ENCODE measurements at regions not wholly inside any gene's neighbourhood (a gene's known extent, or its start where the extent isn't known, plus 50 kb on each side); places are given as distances from the start of the nearest gene placed in this dataset.
"Not testable (repeated sequence)": the region's sequence is repeated elsewhere in the genome, so short reads cannot be mapped to it uniquely, and the experiment has no call there.

- not testable (repeated sequence) for DNase-seq (ENCODE audit: low read depth)
Observed at GRCh38 chr1:228953808-228954207, 218.5 kb downstream of the RHOU start.

GRCh38 chr1:228955691-228956090, 220.4 kb downstream of the RHOU start:
- peak; percentile 3 for DNase-seq (ENCODE audit: low read depth)
- Histone ChIP-seq H3K27me3 (replicated peaks; ENCODE audit: control insufficient read depth, insufficient read depth, low read length) (no peaks in the 10 kb centered on the region), H3K36me3 (ENCODE audit: control insufficient read depth, insufficient read depth, low read length, severe bottlenecking) (no peaks in the 10 kb centered on the region), H3K4me3 (ENCODE audit: low read length) (no peak overlapping the region), H3K4me1 (ENCODE audit: control insufficient read depth, insufficient read depth, low read length) (peaks cover 8% of the 10 kb centered on the region), H3K9ac (ENCODE audit: low read length) (no peak overlapping the region), H3K9me3 (ENCODE audit: control insufficient read depth, low read length) (peaks cover 7% of the 10 kb centered on the region)

More at GRCh38 chr1:228953808-228954207, 218.5 kb downstream of the RHOU start:
- peaks cover 12% of the 10 kb centered on the region for H3K4me1 ChIP-seq (ENCODE audit: control insufficient read depth, insufficient read depth, low read length)
- not testable (repeated sequence) for H3K9ac ChIP-seq (ENCODE audit: low read length); H3K9me3 ChIP-seq (ENCODE audit: control insufficient read depth, low read length); H3K27me3 ChIP-seq (replicated peaks; ENCODE audit: control insufficient read depth, insufficient read depth, low read length); H3K36me3 ChIP-seq (ENCODE audit: control insufficient read depth, insufficient read depth, low read length, severe bottlenecking); H3K4me3 ChIP-seq (ENCODE audit: low read length)

- Histone ChIP-seq H3K9me3 (ENCODE audit: control insufficient read depth, low read length) (peaks cover 7% of the 10 kb centered on the region), H3K4me3 (ENCODE audit: low read length) (no peak overlapping the region), H3K36me3 (ENCODE audit: control insufficient read depth, insufficient read depth, low read length, severe bottlenecking) (no peaks in the 10 kb centered on the region), H3K4me1 (ENCODE audit: control insufficient read depth, insufficient read depth, low read length) (peaks cover 8% of the 10 kb centered on the region), H3K27me3 (replicated peaks; ENCODE audit: control insufficient read depth, insufficient read depth, low read length) (no peaks in the 10 kb centered on the region), H3K9ac (ENCODE audit: low read length) (no peak overlapping the region)
- DNase-seq (ENCODE audit: low read depth): no peak
Observed at GRCh38 chr1:228956864-228957263, 221.6 kb downstream of the RHOU start.

- Histone ChIP-seq H3K36me3 (ENCODE audit: control insufficient read depth, insufficient read depth, low read length, severe bottlenecking) (no peaks in the 10 kb centered on the region), H3K9ac (ENCODE audit: low read length) (no peak overlapping the region), H3K4me1 (ENCODE audit: control insufficient read depth, insufficient read depth, low read length) (peaks cover 8% of the 10 kb centered on the region), H3K4me3 (ENCODE audit: low read length) (no peak overlapping the region), H3K27me3 (replicated peaks; ENCODE audit: control insufficient read depth, insufficient read depth, low read length) (no peaks in the 10 kb centered on the region), H3K9me3 (ENCODE audit: control insufficient read depth, low read length) (peaks cover 7% of the 10 kb centered on the region)
- DNase-seq (ENCODE audit: low read depth): no peak
Observed at GRCh38 chr1:228957535-228957934, 222.3 kb downstream of the RHOU start.

GRCh38 chr1:228958121-228958520, 222.8 kb downstream of the RHOU start:
- no peak overlapping the region for H3K4me3 ChIP-seq (ENCODE audit: low read length)

GRCh38 chr1:228958741-228959140, 223.5 kb downstream of the RHOU start:
- no peak for DNase-seq (ENCODE audit: low read depth)
- no peak overlapping the region for H3K9ac ChIP-seq (ENCODE audit: low read length)
- no peak overlapping the region for H3K4me3 ChIP-seq (ENCODE audit: low read length)
- peaks cover 12% of the 10 kb centered on the region for H3K4me1 ChIP-seq (ENCODE audit: control insufficient read depth, insufficient read depth, low read length)
- H3K27me3 ChIP-seq (replicated peaks; ENCODE audit: control insufficient read depth, insufficient read depth, low read length): no peaks in the 10 kb centered on the region
- no peaks in the 10 kb centered on the region for H3K36me3 ChIP-seq (ENCODE audit: control insufficient read depth, insufficient read depth, low read length, severe bottlenecking)
- H3K9me3 ChIP-seq (ENCODE audit: control insufficient read depth, low read length): peaks cover 7% of the 10 kb centered on the region

More at GRCh38 chr1:228958121-228958520, 222.8 kb downstream of the RHOU start:
- H3K4me1 ChIP-seq (ENCODE audit: control insufficient read depth, insufficient read depth, low read length): peaks cover 8% of the 10 kb centered on the region
- no peak for DNase-seq (ENCODE audit: low read depth)
- H3K9ac ChIP-seq (ENCODE audit: low read length): no peak overlapping the region
- H3K36me3 ChIP-seq (ENCODE audit: control insufficient read depth, insufficient read depth, low read length, severe bottlenecking): no peaks in the 10 kb centered on the region
- peaks cover 7% of the 10 kb centered on the region for H3K9me3 ChIP-seq (ENCODE audit: control insufficient read depth, low read length)
- H3K27me3 ChIP-seq (replicated peaks; ENCODE audit: control insufficient read depth, insufficient read depth, low read length): no peaks in the 10 kb centered on the region

- H3K9ac ChIP-seq (ENCODE audit: low read length): no peak overlapping the region
- no peaks in the 10 kb centered on the region for H3K36me3 ChIP-seq (ENCODE audit: control insufficient read depth, insufficient read depth, low read length, severe bottlenecking)
- no peak for DNase-seq (ENCODE audit: low read depth)
- peaks cover 17% of the 10 kb centered on the region for H3K4me1 ChIP-seq (ENCODE audit: control insufficient read depth, insufficient read depth, low read length)
- H3K4me3 ChIP-seq (ENCODE audit: low read length): no peak overlapping the region
- no peaks in the 10 kb centered on the region for H3K9me3 ChIP-seq (ENCODE audit: control insufficient read depth, low read length)
- H3K27me3 ChIP-seq (replicated peaks; ENCODE audit: control insufficient read depth, insufficient read depth, low read length): no peaks in the 10 kb centered on the region
Observed at GRCh38 chr1:228960705-228961104, 225.4 kb downstream of the RHOU start.

- H3K9me3 ChIP-seq (ENCODE audit: control insufficient read depth, low read length): no peaks in the 10 kb centered on the region
- no peaks in the 10 kb centered on the region for H3K27me3 ChIP-seq (replicated peaks; ENCODE audit: control insufficient read depth, insufficient read depth, low read length)
- no peak overlapping the region for H3K4me3 ChIP-seq (ENCODE audit: low read length)
- DNase-seq (ENCODE audit: low read depth): no peak
- no peaks in the 10 kb centered on the region for H3K36me3 ChIP-seq (ENCODE audit: control insufficient read depth, insufficient read depth, low read length, severe bottlenecking)
- peaks cover 13% of the 10 kb centered on the region for H3K4me1 ChIP-seq (ENCODE audit: control insufficient read depth, insufficient read depth, low read length)
- no peak overlapping the region for H3K9ac ChIP-seq (ENCODE audit: low read length)
Observed at GRCh38 chr1:228961511-228961910, 226.2 kb downstream of the RHOU start.

- Histone ChIP-seq H3K27me3 (replicated peaks; ENCODE audit: control insufficient read depth, insufficient read depth, low read length) (no peaks in the 10 kb centered on the region), H3K4me3 (ENCODE audit: low read length) (no peak overlapping the region), H3K4me1 (ENCODE audit: control insufficient read depth, insufficient read depth, low read length) (peaks cover 13% of the 10 kb centered on the region), H3K9ac (ENCODE audit: low read length) (peak overlapping the region; percentile 52), H3K36me3 (ENCODE audit: control insufficient read depth, insufficient read depth, low read length, severe bottlenecking) (no peaks in the 10 kb centered on the region), H3K9me3 (ENCODE audit: control insufficient read depth, low read length) (no peaks in the 10 kb centered on the region)
- DNase-seq (ENCODE audit: low read depth): no peak
Observed at GRCh38 chr1:228963795-228964177, 228.5 kb downstream of the RHOU start.

- H3K4me1 ChIP-seq (ENCODE audit: control insufficient read depth, insufficient read depth, low read length): peaks cover 13% of the 10 kb centered on the region
- H3K27me3 ChIP-seq (replicated peaks; ENCODE audit: control insufficient read depth, insufficient read depth, low read length): no peaks in the 10 kb centered on the region
- no peaks in the 10 kb centered on the region for H3K36me3 ChIP-seq (ENCODE audit: control insufficient read depth, insufficient read depth, low read length, severe bottlenecking)
- H3K4me3 ChIP-seq (ENCODE audit: low read length): peak overlapping the region; percentile 24
- peak; percentile 79 for DNase-seq (ENCODE audit: low read depth)
- no peaks in the 10 kb centered on the region for H3K9me3 ChIP-seq (ENCODE audit: control insufficient read depth, low read length)
- peak overlapping the region; percentile 80 for H3K9ac ChIP-seq (ENCODE audit: low read length)
Observed at GRCh38 chr1:228964178-228965089, 229.2 kb downstream of the RHOU start.

GRCh38 chr1:228968891-228969606, 233.8 kb downstream of the RHOU start:
- Histone ChIP-seq H3K9me3 (ENCODE audit: control insufficient read depth, low read length) (no peaks in the 10 kb centered on the region), H3K4me3 (ENCODE audit: low read length) (peak overlapping the region; percentile 58), H3K4me1 (ENCODE audit: control insufficient read depth, insufficient read depth, low read length) (peaks cover 10% of the 10 kb centered on the region), H3K9ac (ENCODE audit: low read length) (no peak overlapping the region), H3K36me3 (ENCODE audit: control insufficient read depth, insufficient read depth, low read length, severe bottlenecking) (no peaks in the 10 kb centered on the region), H3K27me3 (replicated peaks; ENCODE audit: control insufficient read depth, insufficient read depth, low read length) (peaks cover 6% of the 10 kb centered on the region)
- no peak for DNase-seq (ENCODE audit: low read depth)
